T-cell (primary cell): ENCODE measurements at regions not wholly inside any gene's neighbourhood (a gene's known extent, or its start where the extent isn't known, plus 50 kb on each side); places are given as distances from the start of the nearest gene placed in this dataset.

Experiments used
- ATAC-seq, 4 experiments: fragments of 200-7000 bp in 3 of 4; fragments of 150-1000 bp in 1 of 4; cut with Tn5 transposase; replicated peaks in 1 of 4; 1 replicate in 3 of 4; 2 replicates in 1 of 4; pipeline ENCODE4 v1.10.0; 2021; ENCODE audit warnings: moderate library complexity in 3 of 4, mild to moderate bottlenecking in 2 of 4, moderate number of reproducible peaks in 1 of 4
- CTCF ChIA-PET, 2 donors: fragments of 300-600 bp; sonication (Branson Sonifier 250); formaldehyde crosslinking; loops; one replicate each; lab custom pipeline; 2022; ENCODE audit warnings: antibody characterized with exemption in 2 of 2; lab: Charles Lee
- POLR2A ChIA-PET, 2 donors: fragments of 300-600 bp; sonication (Branson Sonifier 250); formaldehyde crosslinking; loops; one replicate each; lab custom pipeline; 2022; ENCODE audit warnings: antibody characterized with exemption in 2 of 2; lab: Charles Lee
- DNase-seq, 35 experiments: peaks; one replicate each; pipeline versions ENCODE4 v3.0.0 to v3.0.0-alpha.2; 2013 to 2023
- H3K27ac ChIP-seq: one replicate; pipeline ENCODE4 v1.5.1; 2013; ENCODE audit warnings: low read length
- H3K27me3 ChIP-seq, 2 experiments: replicated peaks in 1 of 2; 1 replicate in 1 of 2; 2 replicates in 1 of 2; pipeline versions ENCODE4 v1.6.1 to v1.7.0; 2013; ENCODE audit warnings: low read length in 1 of 2, mixed read lengths in 1 of 2; ENCODE audit not compliant: control insufficient read depth in 2 of 2, insufficient read depth in 2 of 2; ENCODE audit errors: extremely low read depth in 1 of 2
- H3K36me3 ChIP-seq, 2 donors: 1 replicate in 1 of 2; 2 replicates in 1 of 2; pipeline versions ENCODE4 v1.6.1 to v1.7.0; 2013; ENCODE audit warnings: low read length in 1 of 2; ENCODE audit not compliant: control insufficient read depth in 2 of 2, insufficient read depth in 1 of 2; ENCODE audit errors: extremely low read depth in 1 of 2
- H3K4me1 ChIP-seq, 2 experiments: 1 replicate in 1 of 2; 2 replicates in 1 of 2; pipeline versions ENCODE4 v1.6.1 to v1.7.0; 2013; ENCODE audit warnings: low read length in 2 of 2, mixed read lengths in 1 of 2; ENCODE audit not compliant: insufficient read depth in 2 of 2, control insufficient read depth in 1 of 2; ENCODE audit errors: extremely low read depth in 1 of 2
- H3K4me3 ChIP-seq, 2 donors: 1 replicate in 1 of 2; 2 replicates in 1 of 2; pipeline versions ENCODE4 v1.5.1 to v1.7.0; 2013; ENCODE audit warnings: mild to moderate bottlenecking in 2 of 2, low read length in 1 of 2, moderate library complexity in 1 of 2; ENCODE audit not compliant: control insufficient read depth in 1 of 2; ENCODE audit errors: extremely low read depth in 1 of 2
- H3K9me3 ChIP-seq: 2 replicates; pipeline ENCODE4 v1.7.0; 2013
- H3K27ac Mint-ChIP-seq, 2 donors: one replicate each; pipeline ENCODE4 v1.8.0; 2020 to 2021; ENCODE audit warnings: mild to moderate bottlenecking in 2 of 2, mixed read lengths in 2 of 2
- H3K27me3 Mint-ChIP-seq, 2 donors: one replicate each; pipeline ENCODE4 v1.8.0; 2021 to 2022; ENCODE audit warnings: mixed read lengths in 2 of 2
- H3K36me3 Mint-ChIP-seq: one replicate; pipeline ENCODE4 v1.8.0; 2021; ENCODE audit warnings: mixed read lengths
- H3K4me1 Mint-ChIP-seq, 3 donors: one replicate each; pipeline ENCODE4 v1.8.0; 2020 to 2022; ENCODE audit warnings: mixed read lengths in 3 of 3, mild to moderate bottlenecking in 1 of 3
- H3K4me3 Mint-ChIP-seq, 3 donors: one replicate each; pipeline ENCODE4 v1.8.0; 2020 to 2022; ENCODE audit warnings: mild to moderate bottlenecking in 3 of 3, mixed read lengths in 3 of 3, moderate library complexity in 3 of 3
- H3K9me3 Mint-ChIP-seq, 3 donors: one replicate each; pipeline ENCODE4 v1.8.0; 2020 to 2022; ENCODE audit warnings: mixed read lengths in 3 of 3
- WGBS: methylation state at CpG from one replicate; pipeline ENCODE4 v1.1.5; 2013; ENCODE audit warnings: missing lambda C conversion rate; ENCODE audit not compliant: insufficient coverage; 5-methylcytosine and 5-hydroxymethylcytosine counted together

- Mint-ChIP-seq H3K9me3 (no peaks in the 10 kb centered on the region), H3K4me3 (no peak overlapping the region), H3K4me1 (no peaks in the 10 kb centered on the region), H3K27me3 (peaks cover 18 to 19% of the 10 kb centered on the region in 2 donors), H3K27ac (no peak overlapping the region), H3K36me3 (no peaks in the 10 kb centered on the region)
- no peak overlapping the region for H3K4me3 ChIP-seq
- no peaks in the 10 kb centered on the region for H3K36me3 ChIP-seq
- WGBS: 63% methylated on average over 7 of the region's 8 CpGs
- no peak for DNase-seq
- H3K27ac ChIP-seq: no peak overlapping the region
- H3K27me3 ChIP-seq: peaks cover 0 to 39% of the 10 kb centered on the region in 2 experiments
- CTCF ChIA-PET: no interaction called here
- POLR2A ChIA-PET: no interaction called here
- H3K4me1 ChIP-seq: no peaks in the 10 kb centered on the region
- H3K9me3 ChIP-seq: no peaks in the 10 kb centered on the region
- ATAC-seq: no peak
Measured at GRCh38 chr3:127404221-127405009, 116.6 kb upstream of the PRR20G start.

GRCh38 chr3:127403795-127404194 lies 115.9 kb upstream of the PRR20G start:
- H3K27me3 Mint-ChIP-seq: peaks cover 18 to 19% of the 10 kb centered on the region in 2 donors
- Histone ChIP-seq H3K9me3 (no peaks in the 10 kb centered on the region), H3K4me1 (no peaks in the 10 kb centered on the region), H3K27me3 (peaks cover 0 to 33% of the 10 kb centered on the region in 2 experiments), H3K36me3 (no peaks in the 10 kb centered on the region), H3K4me3 (no peak overlapping the region), H3K27ac (no peak overlapping the region)
- WGBS: no CpG with 5 or more reads among the region's 2 CpGs
- H3K4me3 Mint-ChIP-seq: no peak overlapping the region
- CTCF ChIA-PET: no interaction called here
- H3K36me3 Mint-ChIP-seq: no peaks in the 10 kb centered on the region
- no peak for DNase-seq
- no peaks in the 10 kb centered on the region for H3K9me3 Mint-ChIP-seq
- POLR2A ChIA-PET: no interaction called here
- no peaks in the 10 kb centered on the region for H3K4me1 Mint-ChIP-seq
- ATAC-seq: no peak
- H3K27ac Mint-ChIP-seq: no peak overlapping the region

GRCh38 chr3:127399154-127399553 lies 111.3 kb upstream of the PRR20G start:
- Mint-ChIP-seq H3K27ac (no peak overlapping the region), H3K36me3 (no peaks in the 10 kb centered on the region), H3K4me1 (no peaks in the 10 kb centered on the region), H3K4me3 (no peak overlapping the region), H3K27me3 (peaks cover 6 to 19% of the 10 kb centered on the region in 2 donors), H3K9me3 (no peaks in the 10 kb centered on the region)
- ATAC-seq: no peak
- POLR2A ChIA-PET: no interaction called here
- no peak for DNase-seq
- Histone ChIP-seq H3K27me3 (peaks cover 4 to 17% of the 10 kb centered on the region in 2 experiments), H3K4me3 (no peak overlapping the region), H3K36me3 (no peaks in the 10 kb centered on the region), H3K9me3 (no peaks in the 10 kb centered on the region), H3K4me1 (no peaks in the 10 kb centered on the region), H3K27ac (no peak overlapping the region)
- CTCF ChIA-PET: no interaction called here

- CTCF ChIA-PET: interaction anchor here in 1 of 2 donors (0.6 kb wide), 1 partner anchor 17 kb away, joined by 3 read pairs; no protein-coding TSS in a partner anchor
Measured at GRCh38 chr3:127396473-127396872, 108.6 kb upstream of the PRR20G start.

GRCh38 chr3:127395663-127396355 lies 108.0 kb upstream of the PRR20G start:
- no peaks in the 10 kb centered on the region for H3K9me3 Mint-ChIP-seq
- no peak for DNase-seq
- no peaks in the 10 kb centered on the region for H3K4me1 Mint-ChIP-seq
- Histone ChIP-seq H3K36me3 (no peaks in the 10 kb centered on the region), H3K4me1 (no peaks in the 10 kb centered on the region), H3K4me3 (no peak overlapping the region), H3K27me3 (peaks cover 4 to 34% of the 10 kb centered on the region in 2 experiments), H3K27ac (no peak overlapping the region), H3K9me3 (no peaks in the 10 kb centered on the region)
- no peak overlapping the region for H3K27ac Mint-ChIP-seq
- ChIA-PET CTCF (no interaction called here), POLR2A (no interaction called here)
- no peak for ATAC-seq
- 75% methylated on average over 7 of the region's 9 CpGs for WGBS
- H3K36me3 Mint-ChIP-seq: no peaks in the 10 kb centered on the region
- no peak overlapping the region for H3K4me3 Mint-ChIP-seq
- H3K27me3 Mint-ChIP-seq: peaks cover 15 to 23% of the 10 kb centered on the region in 2 donors

More at GRCh38 chr3:127396473-127396872, 108.6 kb upstream of the PRR20G start:
- WGBS: 39% methylated on average over 4 of the region's 8 CpGs
- Mint-ChIP-seq H3K27me3 (peaks cover 12 to 23% of the 10 kb centered on the region in 2 donors), H3K36me3 (no peaks in the 10 kb centered on the region), H3K27ac (no peak overlapping the region), H3K4me1 (no peaks in the 10 kb centered on the region), H3K9me3 (no peaks in the 10 kb centered on the region), H3K4me3 (no peak overlapping the region)
- DNase-seq (no peak), ATAC-seq (no peak)
- no peaks in the 10 kb centered on the region for H3K4me1 ChIP-seq
- H3K4me3 ChIP-seq: no peak overlapping the region
- H3K27ac ChIP-seq: no peak overlapping the region
- H3K36me3 ChIP-seq: no peaks in the 10 kb centered on the region
- H3K9me3 ChIP-seq: no peaks in the 10 kb centered on the region
- H3K27me3 ChIP-seq: peaks cover 4 to 29% of the 10 kb centered on the region in 2 experiments
- POLR2A ChIA-PET: no interaction called here

GRCh38 chr3:127394984-127395662 lies 107.3 kb upstream of the PRR20G start:
- no peaks in the 10 kb centered on the region for H3K36me3 Mint-ChIP-seq
- H3K27ac ChIP-seq: no peak overlapping the region
- H3K4me3 Mint-ChIP-seq: no peak overlapping the region
- no peaks in the 10 kb centered on the region for H3K4me1 ChIP-seq
- DNase-seq: no peak
- H3K27me3 ChIP-seq: peaks cover 4 to 40% of the 10 kb centered on the region in 2 experiments
- ChIA-PET CTCF (no interaction called here), POLR2A (no interaction called here)
- no peaks in the 10 kb centered on the region for H3K9me3 Mint-ChIP-seq
- peaks cover 19 to 23% of the 10 kb centered on the region in 2 donors for H3K27me3 Mint-ChIP-seq
- H3K36me3 ChIP-seq: no peaks in the 10 kb centered on the region
- H3K27ac Mint-ChIP-seq: no peak overlapping the region
- no peaks in the 10 kb centered on the region for H3K4me1 Mint-ChIP-seq
- ATAC-seq: no peak
- 73% methylated on average over 12 of the region's 15 CpGs for WGBS
- no peak overlapping the region for H3K4me3 ChIP-seq
- H3K9me3 ChIP-seq: no peaks in the 10 kb centered on the region
